T-cell (primary cell): ENCODE measurements at regions not wholly inside any gene's neighbourhood (a gene's known extent, or its start where the extent isn't known, plus 50 kb on each side); places are given as distances from the start of the nearest gene placed in this dataset.
A peak's percentile ranks its signal among the peaks of the same experiment; 100 is the strongest.
"Not testable (repeated sequence)": the region's sequence is repeated elsewhere in the genome, so short reads cannot be mapped to it uniquely, and the experiment has no call there.

ENCODE experiments used
- ATAC-seq, 4 experiments: fragments of 200-7000 bp in 3 of 4; fragments of 150-1000 bp in 1 of 4; cut with Tn5 transposase; replicated peaks in 1 of 4; 1 replicate in 3 of 4; 2 replicates in 1 of 4; pipeline ENCODE4 v1.10.0; 2021; ENCODE audit warnings: moderate library complexity in 3 of 4, mild to moderate bottlenecking in 2 of 4, moderate number of reproducible peaks in 1 of 4
- CTCF ChIA-PET, 2 donors: fragments of 300-600 bp; sonication (Branson Sonifier 250); formaldehyde crosslinking; loops; one replicate each; lab custom pipeline; 2022; ENCODE audit warnings: antibody characterized with exemption in 2 of 2; lab: Charles Lee
- POLR2A ChIA-PET, 2 donors: fragments of 300-600 bp; sonication (Branson Sonifier 250); formaldehyde crosslinking; loops; one replicate each; lab custom pipeline; 2022; ENCODE audit warnings: antibody characterized with exemption in 2 of 2; lab: Charles Lee
- DNase-seq, 35 experiments: peaks; one replicate each; pipeline versions ENCODE4 v3.0.0 to v3.0.0-alpha.2; 2013 to 2023
- H3K27ac ChIP-seq: one replicate; pipeline ENCODE4 v1.5.1; 2013; ENCODE audit warnings: low read length
- H3K27me3 ChIP-seq, 2 experiments: replicated peaks in 1 of 2; 1 replicate in 1 of 2; 2 replicates in 1 of 2; pipeline versions ENCODE4 v1.6.1 to v1.7.0; 2013; ENCODE audit warnings: low read length in 1 of 2, mixed read lengths in 1 of 2; ENCODE audit not compliant: control insufficient read depth in 2 of 2, insufficient read depth in 2 of 2; ENCODE audit errors: extremely low read depth in 1 of 2
- H3K36me3 ChIP-seq, 2 donors: 1 replicate in 1 of 2; 2 replicates in 1 of 2; pipeline versions ENCODE4 v1.6.1 to v1.7.0; 2013; ENCODE audit warnings: low read length in 1 of 2; ENCODE audit not compliant: control insufficient read depth in 2 of 2, insufficient read depth in 1 of 2; ENCODE audit errors: extremely low read depth in 1 of 2
- H3K4me1 ChIP-seq, 2 experiments: 1 replicate in 1 of 2; 2 replicates in 1 of 2; pipeline versions ENCODE4 v1.6.1 to v1.7.0; 2013; ENCODE audit warnings: low read length in 2 of 2, mixed read lengths in 1 of 2; ENCODE audit not compliant: insufficient read depth in 2 of 2, control insufficient read depth in 1 of 2; ENCODE audit errors: extremely low read depth in 1 of 2
- H3K4me3 ChIP-seq, 2 donors: 1 replicate in 1 of 2; 2 replicates in 1 of 2; pipeline versions ENCODE4 v1.5.1 to v1.7.0; 2013; ENCODE audit warnings: mild to moderate bottlenecking in 2 of 2, low read length in 1 of 2, moderate library complexity in 1 of 2; ENCODE audit not compliant: control insufficient read depth in 1 of 2; ENCODE audit errors: extremely low read depth in 1 of 2
- H3K9me3 ChIP-seq: 2 replicates; pipeline ENCODE4 v1.7.0; 2013
- H3K27ac Mint-ChIP-seq, 2 donors: one replicate each; pipeline ENCODE4 v1.8.0; 2020 to 2021; ENCODE audit warnings: mild to moderate bottlenecking in 2 of 2, mixed read lengths in 2 of 2
- H3K27me3 Mint-ChIP-seq, 2 donors: one replicate each; pipeline ENCODE4 v1.8.0; 2021 to 2022; ENCODE audit warnings: mixed read lengths in 2 of 2
- H3K36me3 Mint-ChIP-seq: one replicate; pipeline ENCODE4 v1.8.0; 2021; ENCODE audit warnings: mixed read lengths
- H3K4me1 Mint-ChIP-seq, 3 donors: one replicate each; pipeline ENCODE4 v1.8.0; 2020 to 2022; ENCODE audit warnings: mixed read lengths in 3 of 3, mild to moderate bottlenecking in 1 of 3
- H3K4me3 Mint-ChIP-seq, 3 donors: one replicate each; pipeline ENCODE4 v1.8.0; 2020 to 2022; ENCODE audit warnings: mild to moderate bottlenecking in 3 of 3, mixed read lengths in 3 of 3, moderate library complexity in 3 of 3
- H3K9me3 Mint-ChIP-seq, 3 donors: one replicate each; pipeline ENCODE4 v1.8.0; 2020 to 2022; ENCODE audit warnings: mixed read lengths in 3 of 3
- WGBS: methylation state at CpG from one replicate; pipeline ENCODE4 v1.1.5; 2013; ENCODE audit warnings: missing lambda C conversion rate; ENCODE audit not compliant: insufficient coverage; 5-methylcytosine and 5-hydroxymethylcytosine counted together

DNA sequence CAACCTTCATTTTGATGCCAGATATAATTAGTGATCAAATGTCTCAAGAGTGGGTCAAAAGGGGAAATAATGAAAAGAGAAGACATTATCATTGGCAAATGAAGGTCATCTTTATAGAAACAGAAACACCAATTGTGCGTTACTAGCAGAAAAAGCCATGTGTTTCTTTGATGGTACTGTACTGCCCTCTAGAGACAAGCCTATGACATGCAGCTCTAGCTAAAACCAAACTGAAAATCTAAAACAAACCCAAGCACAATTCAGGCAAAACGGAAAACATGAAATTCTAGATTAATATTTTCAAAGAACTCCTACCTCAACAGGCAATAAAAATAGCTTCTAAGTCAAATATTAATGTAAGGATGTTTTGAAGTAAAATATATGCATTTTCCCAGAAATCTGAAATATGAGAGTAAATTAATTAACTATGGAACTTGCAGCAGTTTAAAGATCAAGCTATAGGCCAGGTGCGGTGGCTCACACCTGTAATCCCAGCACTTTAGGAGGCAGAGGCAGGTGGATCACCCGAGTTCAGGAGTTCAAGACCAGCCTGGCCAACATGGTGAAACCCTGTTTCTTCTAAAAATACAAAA is 115.4 kb downstream of the KLHL28 start:
- Histone ChIP-seq H3K27ac (no peak overlapping the region), H3K27me3 (no peaks in the 10 kb centered on the region), H3K36me3 (no peaks in the 10 kb centered on the region), H3K9me3 (no peaks in the 10 kb centered on the region), H3K4me3 (no peak overlapping the region), H3K4me1 (no peaks in the 10 kb centered on the region)
- POLR2A ChIA-PET = no interaction called here
- Mint-ChIP-seq H3K36me3 (no peaks in the 10 kb centered on the region), H3K9me3 (no peaks in the 10 kb centered on the region), H3K27me3 (peaks cover 2 to 13% of the 10 kb centered on the region in 2 donors), H3K4me1 (peaks cover 4 to 6% (median 5%) of the 10 kb centered on the region in 3 donors), H3K27ac (no peak overlapping the region), H3K4me3 (no peak overlapping the region)
- ATAC-seq (peak in 2 of 4 experiments; percentile 38 to 54), DNase-seq (peak in 3 of 35 experiments; percentile 1 to 56 (median 2))
- CTCF ChIA-PET = interaction anchor here (0.5 to 1.4 kb wide), 7 partner anchors 9 to 1527 kb away, joined by 3 to 6 read pairs (median 3); no protein-coding TSS in a partner anchor
- 50% methylated on average over 2 of the region's 4 CpGs for WGBS

DNA sequence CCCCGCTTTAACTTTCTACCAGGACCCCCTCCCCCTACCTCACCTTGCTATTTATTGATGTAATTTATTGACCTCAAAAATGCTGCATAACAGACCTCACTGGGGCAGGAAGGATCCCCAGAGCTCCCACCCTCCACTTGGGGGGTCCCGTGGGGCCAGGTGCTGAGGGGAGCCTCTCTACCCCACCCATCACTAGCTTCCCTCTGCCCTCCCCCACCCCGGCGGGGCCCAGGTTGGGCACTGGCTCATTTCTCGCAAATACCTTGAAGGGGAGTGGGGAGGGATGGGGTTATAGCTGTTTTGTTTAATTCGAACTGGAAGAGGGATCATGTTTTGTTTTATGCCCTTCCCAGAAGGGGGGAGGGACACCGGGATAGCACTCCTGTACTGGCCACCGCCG is 125.8 kb downstream of the KLHL28 start:
- H3K36me3 ChIP-seq, H3K9me3 Mint-ChIP-seq, POLR2A ChIA-PET, H3K4me1 ChIP-seq, H3K27me3 ChIP-seq, CTCF ChIA-PET, H3K36me3 Mint-ChIP-seq, H3K27ac ChIP-seq, H3K4me3 Mint-ChIP-seq, DNase-seq, H3K4me1 Mint-ChIP-seq, H3K9me3 ChIP-seq, ATAC-seq, H3K4me3 ChIP-seq, H3K27ac Mint-ChIP-seq: not testable (repeated sequence)
- 88% methylated on average over 3 of the region's 9 CpGs for WGBS
- peaks cover 3 to 26% of the 10 kb centered on the region in 2 donors for H3K27me3 Mint-ChIP-seq

- no peak overlapping the region for H3K4me3 Mint-ChIP-seq
- no peaks in the 10 kb centered on the region for H3K4me1 ChIP-seq
- no peaks in the 10 kb centered on the region for H3K4me1 Mint-ChIP-seq
- ChIA-PET CTCF (no interaction called here), POLR2A (no interaction called here)
- H3K36me3 Mint-ChIP-seq = no peaks in the 10 kb centered on the region
- no peak overlapping the region for H3K27ac ChIP-seq
- no peaks in the 10 kb centered on the region for H3K36me3 ChIP-seq
- H3K9me3 ChIP-seq = no peaks in the 10 kb centered on the region
- WGBS = no CpG with 5 or more reads among the region's 1 CpG
- peaks cover 0 to 3% of the 10 kb centered on the region in 2 experiments for H3K27me3 ChIP-seq
- H3K27ac Mint-ChIP-seq = no peak overlapping the region
- H3K4me3 ChIP-seq = no peak overlapping the region
- no peaks in the 10 kb centered on the region for H3K9me3 Mint-ChIP-seq
- H3K27me3 Mint-ChIP-seq = peaks cover 6 to 15% of the 10 kb centered on the region in 2 donors
- ATAC-seq (no peak), DNase-seq (no peak)
These were observed 128.2 kb downstream of the KLHL28 start for GRCh38 chr14:44833376-44834060.

GRCh38 chr14:44830371-44830770 is 131.4 kb downstream of the KLHL28 start:
- no peak overlapping the region for H3K27ac ChIP-seq
- no peaks in the 10 kb centered on the region for H3K27me3 ChIP-seq
- no peaks in the 10 kb centered on the region for H3K9me3 Mint-ChIP-seq
- no peaks in the 10 kb centered on the region for H3K4me1 Mint-ChIP-seq
- no peak overlapping the region for H3K4me3 ChIP-seq
- ATAC-seq (no peak), DNase-seq (no peak)
- H3K27ac Mint-ChIP-seq = no peak overlapping the region
- POLR2A ChIA-PET = no interaction called here
- CTCF ChIA-PET = interaction anchor here in 1 of 2 donors (1.5 kb wide), 1 partner anchor 17 kb away, joined by 3 read pairs; no protein-coding TSS in a partner anchor
- H3K36me3 ChIP-seq = no peaks in the 10 kb centered on the region
- WGBS = no CpG with 5 or more reads among the region's 1 CpG
- H3K36me3 Mint-ChIP-seq = no peaks in the 10 kb centered on the region
- no peaks in the 10 kb centered on the region for H3K4me1 ChIP-seq
- H3K27me3 Mint-ChIP-seq = peaks cover 6 to 9% of the 10 kb centered on the region in 2 donors
- H3K4me3 Mint-ChIP-seq = no peak overlapping the region
- H3K9me3 ChIP-seq = no peaks in the 10 kb centered on the region

DNA sequence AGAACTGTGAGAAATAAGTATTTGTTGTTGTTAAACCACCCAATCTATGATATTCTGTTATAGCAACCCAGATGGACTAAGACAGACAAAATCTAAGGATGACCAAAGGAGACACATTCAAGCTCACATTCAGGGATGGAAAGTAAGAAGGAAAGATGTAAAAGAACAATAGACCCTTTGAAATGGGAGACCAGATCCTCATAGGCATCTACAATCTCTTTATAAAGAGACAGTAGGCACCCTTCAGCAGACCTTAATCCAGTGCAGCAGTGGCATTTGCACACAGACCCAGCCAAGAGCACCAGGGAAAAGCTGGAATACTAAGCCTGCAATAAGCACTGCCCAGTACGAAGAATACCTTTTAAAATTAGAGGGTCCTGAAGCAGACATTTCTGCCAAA is 132.7 kb downstream of the KLHL28 start:
- ChIA-PET POLR2A (interaction anchor here in 1 of 2 donors (0.6 kb wide), 1 partner anchor 331 kb away, joined by 3 read pairs; no protein-coding TSS in a partner anchor), CTCF (interaction anchor here in 1 of 2 donors (1.5 kb wide), 1 partner anchor 19 kb away, joined by 3 read pairs; no protein-coding TSS in a partner anchor)
- ATAC-seq = no peak
- Mint-ChIP-seq H3K27ac (no peak overlapping the region), H3K4me3 (no peak overlapping the region), H3K27me3 (peaks cover 3 to 11% of the 10 kb centered on the region in 2 donors), H3K9me3 (no peaks in the 10 kb centered on the region), H3K36me3 (no peaks in the 10 kb centered on the region), H3K4me1 (no peaks in the 10 kb centered on the region)
- Histone ChIP-seq H3K4me1 (no peaks in the 10 kb centered on the region), H3K4me3 (no peak overlapping the region), H3K27ac (no peak overlapping the region), H3K9me3 (no peaks in the 10 kb centered on the region), H3K36me3 (no peaks in the 10 kb centered on the region), H3K27me3 (no peaks in the 10 kb centered on the region)
- DNase-seq = no peak
- 63% methylated on average over 1 of the region's 1 CpG for WGBS

DNA sequence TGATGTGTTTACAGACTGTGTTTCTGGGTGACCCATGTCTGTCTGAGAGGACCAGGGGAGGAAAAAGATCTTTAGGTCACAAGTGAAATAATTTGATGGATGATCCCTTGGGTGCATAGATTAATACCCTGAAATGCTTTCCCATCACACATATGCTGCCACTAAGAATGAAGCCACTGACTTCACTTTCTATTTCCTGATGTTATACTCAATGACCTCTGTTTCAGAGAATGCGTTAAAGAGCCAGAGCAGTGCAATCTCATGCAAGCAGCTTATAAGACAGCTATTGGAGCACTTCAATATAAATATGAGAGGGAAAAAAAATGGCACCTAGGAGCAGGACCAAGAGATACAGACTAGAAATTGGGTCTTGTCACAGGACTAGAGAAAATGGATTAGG is 133.7 kb downstream of the KLHL28 start:
- Mint-ChIP-seq H3K4me3 (no peak overlapping the region), H3K9me3 (no peaks in the 10 kb centered on the region), H3K27me3 (peaks cover 8 to 11% of the 10 kb centered on the region in 2 donors), H3K27ac (no peak overlapping the region), H3K36me3 (no peaks in the 10 kb centered on the region), H3K4me1 (no peaks in the 10 kb centered on the region)
- no peak for ATAC-seq
- Histone ChIP-seq H3K27me3 (no peaks in the 10 kb centered on the region), H3K4me3 (no peak overlapping the region), H3K9me3 (no peaks in the 10 kb centered on the region), H3K27ac (no peak overlapping the region), H3K36me3 (no peaks in the 10 kb centered on the region), H3K4me1 (no peaks in the 10 kb centered on the region)
- no CpG with 5 or more reads among the region's 1 CpG for WGBS
- CTCF ChIA-PET = no interaction called here
- DNase-seq = no peak
- POLR2A ChIA-PET = no interaction called here
